HG03558 (cell line): ENCODE measurements at regions not wholly inside any gene's neighbourhood (a gene's known extent, or its start where the extent isn't known, plus 50 kb on each side); places are given as distances from the start of the nearest gene placed in this dataset.

Experiments used
- ATAC-seq: cut with Tn5 transposase; IDR thresholded peaks from one replicate; pipeline ENCODE4 v1.9.1; 2021; ENCODE audit warnings: moderate number of reproducible peaks; ENCODE audit not compliant: unreplicated experiment; ENCODE audit errors: extremely low read depth

DNA sequence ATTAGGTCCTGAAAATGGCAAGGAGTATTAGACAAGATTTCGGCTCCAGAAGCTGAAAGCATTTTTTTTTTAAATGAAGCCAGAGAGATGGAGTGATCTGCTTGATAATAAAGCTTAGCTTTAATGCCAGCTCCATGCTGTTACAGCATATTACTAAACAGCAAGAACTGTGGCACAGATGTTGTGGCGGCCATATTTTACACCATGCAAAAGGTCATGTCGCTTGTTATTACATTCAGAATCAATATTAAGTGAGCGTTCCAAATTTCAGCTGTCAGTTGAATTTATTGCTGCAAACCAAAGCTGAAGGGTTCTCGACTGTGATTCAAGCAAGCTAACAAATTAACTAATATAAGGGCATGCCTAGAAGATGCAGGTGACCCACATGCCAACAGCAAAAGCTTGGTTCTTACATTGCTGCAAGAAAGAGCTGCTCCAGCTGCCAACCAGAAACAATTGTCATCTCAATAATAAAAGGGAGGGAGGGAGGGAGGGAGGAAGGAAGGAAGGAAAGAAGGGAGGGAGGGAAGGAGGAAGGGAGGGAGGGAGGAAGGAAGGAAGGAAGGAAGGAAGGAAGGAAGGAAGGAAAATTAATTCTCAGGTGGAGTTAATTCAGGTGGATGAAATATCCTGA lies 517.7 kb upstream of the WWC1 start:
- ATAC-seq, result no peak

DNA sequence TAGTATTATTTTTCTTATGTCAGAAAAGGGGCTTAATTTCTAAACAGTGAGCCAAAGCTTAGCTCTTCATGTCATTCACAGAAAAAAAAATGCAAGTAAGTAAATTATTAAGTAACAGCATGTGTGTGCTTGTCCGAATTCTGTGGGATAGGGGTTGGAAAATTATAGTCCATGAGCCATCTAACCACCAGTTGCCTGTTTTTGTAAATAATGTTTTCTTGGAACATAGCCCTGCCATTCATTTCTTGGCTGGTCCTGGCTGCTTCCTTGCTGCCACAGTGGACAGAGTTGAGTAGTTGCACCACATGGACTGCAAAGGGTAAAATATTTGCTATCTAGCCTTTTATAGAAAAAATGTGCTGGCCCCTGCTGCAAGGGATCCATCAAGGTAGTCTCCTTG lies 513.7 kb upstream of the WWC1 start:
- no peak for ATAC-seq

DNA sequence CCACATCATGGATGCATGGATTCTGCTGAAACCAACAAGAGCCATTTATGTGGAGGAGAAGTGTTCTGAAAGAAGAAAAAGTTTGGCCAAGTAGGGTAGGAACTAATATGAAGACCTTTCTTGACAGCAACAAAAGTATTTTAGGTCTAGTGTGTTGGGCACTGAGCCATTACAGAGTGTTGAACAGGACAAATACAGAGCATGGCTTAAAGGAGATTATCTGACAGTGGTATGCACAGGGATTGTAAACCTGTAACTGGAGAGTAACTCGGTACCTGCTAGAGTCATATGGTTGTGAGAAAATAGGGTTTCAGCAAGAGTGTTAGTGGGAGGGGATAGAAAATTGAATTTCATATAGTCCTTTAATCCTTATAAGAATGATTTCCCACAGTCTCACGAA lies 513.2 kb upstream of the WWC1 start:
- ATAC-seq, result no peak

DNA sequence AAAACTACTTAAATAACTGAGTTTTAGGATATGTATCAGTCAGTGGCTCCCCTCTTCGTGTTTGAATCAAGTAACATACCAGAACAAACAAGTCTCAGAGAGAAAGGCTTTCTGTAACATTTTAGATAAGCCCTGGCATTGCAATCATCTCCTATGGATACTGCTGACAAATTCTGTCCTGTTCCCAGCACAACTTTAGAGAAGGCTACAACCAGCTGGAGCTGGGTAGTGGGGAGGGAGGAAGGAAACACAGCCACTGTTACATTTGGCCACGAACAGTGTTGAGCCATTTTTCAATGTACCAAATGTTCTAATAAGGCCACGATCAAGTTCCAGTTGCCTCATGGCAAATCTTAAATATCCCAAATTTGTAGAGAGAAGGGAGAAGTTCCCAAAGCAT lies 511.8 kb upstream of the WWC1 start:
- no peak for ATAC-seq

DNA sequence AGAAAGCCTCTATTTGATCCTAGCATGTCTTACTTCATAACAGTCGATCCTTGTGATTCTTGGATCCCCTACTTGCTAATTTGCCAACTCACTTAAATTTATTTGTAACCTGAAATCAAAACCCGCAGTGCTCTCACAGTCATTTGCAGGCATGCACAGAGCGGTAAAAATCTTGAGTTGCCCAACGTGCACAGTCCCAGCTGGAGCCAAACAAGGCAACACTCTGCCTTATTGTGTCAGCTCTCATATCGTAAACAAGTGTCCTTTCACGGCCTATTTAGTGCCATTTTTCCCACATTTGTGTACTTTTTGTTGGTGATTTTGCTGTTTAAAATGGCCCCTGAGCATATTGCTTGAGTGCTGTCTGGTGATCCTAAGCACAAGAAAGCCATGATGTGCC lies 511.3 kb upstream of the WWC1 start:
- ATAC-seq, result no peak

DNA sequence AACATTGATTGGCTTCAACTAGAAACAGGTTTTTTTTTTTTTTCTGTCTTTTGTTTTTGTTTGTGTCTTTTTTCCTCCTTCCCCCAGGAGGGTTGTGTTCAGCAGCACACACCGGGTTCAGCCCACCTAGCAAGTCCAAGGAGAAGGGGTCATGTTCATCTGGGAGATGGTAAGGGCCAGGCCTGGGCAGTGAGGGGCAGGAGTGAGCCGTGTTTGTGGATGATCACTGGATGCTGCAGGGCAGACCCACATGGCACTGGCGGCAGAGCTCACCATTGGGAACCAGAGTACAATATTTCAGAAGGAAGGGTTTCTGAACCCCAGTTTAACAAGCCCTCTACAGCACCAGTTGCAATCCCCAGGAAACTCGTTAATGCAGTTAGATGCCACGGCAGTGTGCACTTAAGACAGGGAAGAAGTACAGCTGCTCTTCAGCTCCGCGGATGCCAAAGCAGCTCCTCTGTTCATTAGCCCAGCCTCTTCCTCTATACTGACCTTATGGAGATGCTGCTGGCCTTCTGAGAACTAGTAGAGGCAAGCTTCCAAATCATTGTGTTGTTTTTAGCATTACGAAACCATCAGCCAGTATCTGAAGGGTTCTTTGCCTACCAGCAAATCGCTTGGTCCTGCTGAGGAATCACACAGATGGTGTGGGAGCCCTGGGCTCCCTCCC lies 508.2 kb upstream of the WWC1 start:
- ATAC-seq, result no peak

DNA sequence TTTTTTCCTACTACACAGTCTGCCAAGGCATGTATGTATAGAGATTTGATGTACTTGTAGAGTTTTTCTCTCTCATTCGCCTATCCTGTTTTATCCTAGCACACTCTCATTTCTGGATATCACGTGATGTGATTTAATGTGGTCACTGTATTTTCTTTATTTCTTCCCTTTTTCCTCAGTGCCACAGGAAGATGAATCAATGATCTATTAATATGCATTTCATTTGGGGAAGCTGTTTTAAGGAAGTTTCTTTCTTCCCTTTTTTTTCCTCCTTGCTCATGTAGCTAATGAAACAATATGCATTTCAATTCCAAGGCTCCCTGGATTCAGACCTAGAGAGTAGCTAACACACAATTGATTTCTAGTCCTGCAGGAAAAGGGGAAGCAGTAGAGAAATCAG lies 506.3 kb upstream of the WWC1 start:
- no peak for ATAC-seq

DNA sequence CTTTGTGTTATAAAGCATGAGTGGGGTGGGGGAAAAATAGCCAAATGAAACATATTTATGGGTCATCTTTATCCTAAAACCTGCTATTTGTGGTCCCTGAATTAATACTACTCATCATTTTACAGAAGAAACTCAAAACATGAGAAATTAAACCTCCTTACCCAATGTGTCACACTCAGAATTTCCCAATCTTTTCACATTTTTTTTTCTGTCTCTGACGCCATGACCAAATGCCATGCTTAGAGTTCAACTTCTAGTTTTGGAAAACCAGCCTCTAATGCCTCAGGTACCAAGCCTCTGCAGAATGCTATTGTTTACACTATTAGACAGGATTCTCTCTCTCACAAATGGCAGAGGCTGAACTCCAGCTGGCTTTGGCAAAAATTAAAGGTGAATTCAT lies 505.5 kb upstream of the WWC1 start:
- ATAC-seq, result no peak

DNA sequence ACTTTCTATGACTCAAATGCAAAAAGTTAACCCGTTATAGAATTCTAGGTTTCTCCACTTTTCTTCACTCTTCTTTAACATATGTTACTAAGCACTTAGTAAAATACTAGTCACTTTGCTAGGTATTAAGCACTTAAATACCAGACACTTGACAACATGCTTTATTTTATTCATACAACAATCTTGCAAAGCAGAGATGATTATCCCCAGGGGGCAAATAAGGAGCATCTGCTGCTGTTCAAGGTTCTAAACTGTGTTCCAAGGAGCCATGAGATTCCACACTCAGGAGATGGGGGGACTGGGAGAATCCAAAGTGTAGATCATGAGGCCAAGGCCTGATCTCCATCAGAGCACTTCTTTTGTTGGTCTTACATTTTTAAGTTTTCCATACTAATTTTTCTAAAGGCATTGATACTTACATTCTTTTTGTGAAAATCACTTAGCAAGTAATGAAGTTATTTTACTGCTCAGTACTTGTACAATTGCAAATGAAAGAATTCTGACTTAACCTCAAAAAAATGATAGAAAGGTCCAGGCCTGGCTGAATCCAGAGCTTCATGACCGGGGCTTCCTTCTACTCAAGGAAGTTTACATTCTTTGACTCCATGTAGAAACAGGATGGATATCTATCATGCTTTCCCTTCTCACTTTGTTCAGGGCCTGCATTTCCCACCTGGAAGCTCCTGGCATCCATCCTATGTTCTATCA lies 504.4 kb upstream of the WWC1 start:
- ATAC-seq, result no peak

DNA sequence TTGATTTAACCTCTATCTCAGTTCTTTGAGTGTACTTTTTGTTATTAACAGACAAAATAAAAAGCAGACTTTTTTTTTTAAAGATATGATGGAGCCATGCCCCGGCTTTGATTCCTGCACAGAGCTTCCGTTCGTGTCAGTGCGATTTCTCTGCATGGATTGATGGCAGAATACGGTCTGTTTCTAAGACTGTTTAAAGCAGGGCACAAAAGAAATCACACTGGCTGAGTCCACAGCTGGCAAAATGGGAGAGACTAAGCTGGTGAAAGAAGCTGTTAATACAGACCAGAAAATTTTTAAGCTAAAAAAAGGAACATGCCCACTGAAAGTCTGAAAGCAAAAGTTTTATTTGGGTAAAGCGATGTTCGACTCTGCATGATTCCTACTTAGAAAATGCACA lies 501.4 kb upstream of the WWC1 start:
- no peak for ATAC-seq

DNA sequence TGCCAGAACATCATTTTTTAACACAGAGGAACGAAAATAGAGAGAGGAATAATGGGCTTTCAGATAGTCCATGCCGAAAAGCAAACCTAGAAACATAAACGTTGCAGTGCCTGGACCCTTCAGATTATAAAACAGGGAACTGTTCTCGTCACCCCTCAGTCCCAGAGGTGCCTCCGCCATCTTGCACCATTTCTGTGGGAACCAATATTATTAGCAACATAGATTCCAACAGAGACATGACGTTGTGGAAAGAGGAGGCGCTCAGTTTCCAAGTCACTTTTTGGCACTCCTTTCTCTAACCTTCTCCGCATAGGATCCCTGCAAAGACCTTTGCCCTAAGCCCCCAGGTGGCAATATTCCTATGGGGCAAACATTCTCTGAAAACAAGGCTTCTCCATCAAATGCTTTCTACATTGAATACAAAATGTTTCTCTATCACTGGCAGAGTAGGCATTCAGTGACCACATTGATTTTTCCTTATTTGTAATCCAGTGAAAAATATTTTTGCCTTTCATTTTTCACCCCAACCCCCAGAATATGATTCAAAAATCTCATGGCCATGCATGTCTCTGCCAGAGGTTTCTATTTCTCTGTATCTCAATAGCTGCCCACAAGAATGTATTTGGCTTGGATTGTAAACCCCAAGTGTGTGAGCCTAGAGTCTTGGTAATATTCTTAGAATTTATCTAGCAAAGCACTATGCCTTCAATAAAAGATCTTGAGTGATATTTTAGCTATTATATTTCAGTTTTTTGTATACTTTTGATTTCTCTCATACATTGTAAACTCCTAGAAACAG lies 500.8 kb upstream of the WWC1 start:
- no peak for ATAC-seq

DNA sequence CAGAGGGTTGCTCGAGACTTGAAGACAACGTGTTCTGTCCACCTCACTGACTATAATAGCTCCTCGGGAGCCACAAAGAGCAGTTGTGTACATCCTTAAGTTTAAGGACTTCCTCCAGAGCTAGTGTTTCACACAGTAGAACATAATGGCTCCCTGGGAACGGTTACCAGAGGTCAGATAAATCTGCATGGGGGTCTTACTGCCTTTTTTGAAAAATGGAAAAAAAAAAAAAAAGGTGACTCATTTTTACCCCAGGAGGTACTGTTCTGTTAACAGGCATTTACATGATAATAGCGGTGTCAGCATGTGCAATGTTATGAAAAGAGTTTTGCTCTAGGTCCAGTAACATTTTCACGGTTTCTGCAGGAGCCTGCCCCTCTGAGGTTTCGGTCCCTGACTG lies 498.9 kb upstream of the WWC1 start:
- ATAC-seq, result no peak

DNA sequence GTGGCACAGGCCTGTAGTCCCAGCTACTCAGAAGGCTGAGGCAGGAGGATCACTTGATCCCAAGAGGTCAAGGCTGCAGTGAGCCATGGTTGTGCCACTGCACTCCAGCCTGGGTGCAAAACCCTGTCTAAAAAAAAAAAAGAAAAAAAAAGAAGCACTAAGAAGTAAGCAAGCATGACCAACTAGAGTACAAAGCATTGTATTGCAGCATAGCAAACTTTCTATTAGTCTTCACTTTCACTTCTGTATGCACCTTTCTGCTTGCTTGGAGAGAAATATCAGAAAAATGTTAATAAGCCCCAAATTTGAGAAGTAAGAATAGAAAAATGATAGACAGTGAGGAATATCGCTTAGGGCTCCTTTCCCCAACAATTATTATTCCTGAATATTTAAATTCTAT lies 497.7 kb upstream of the WWC1 start:
- no peak for ATAC-seq

DNA sequence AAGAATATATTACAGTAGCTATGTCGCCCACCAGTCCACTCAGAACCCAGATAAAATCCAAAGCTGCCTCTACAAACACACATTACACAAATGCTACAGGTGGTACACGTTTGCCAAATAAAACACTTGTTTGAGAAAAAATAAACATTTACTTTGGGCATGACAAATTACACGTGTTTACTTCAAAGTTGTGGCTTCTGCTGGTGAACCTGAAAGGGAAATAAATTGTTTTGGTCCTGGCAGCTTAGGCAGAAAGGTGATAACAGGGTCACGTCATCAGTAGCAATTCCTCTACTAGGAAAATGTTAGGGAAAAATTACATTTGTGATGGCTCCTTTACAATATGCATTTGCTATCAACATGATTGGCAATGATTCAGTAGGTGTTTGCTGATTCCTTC lies 497.3 kb upstream of the WWC1 start:
- no peak for ATAC-seq

DNA sequence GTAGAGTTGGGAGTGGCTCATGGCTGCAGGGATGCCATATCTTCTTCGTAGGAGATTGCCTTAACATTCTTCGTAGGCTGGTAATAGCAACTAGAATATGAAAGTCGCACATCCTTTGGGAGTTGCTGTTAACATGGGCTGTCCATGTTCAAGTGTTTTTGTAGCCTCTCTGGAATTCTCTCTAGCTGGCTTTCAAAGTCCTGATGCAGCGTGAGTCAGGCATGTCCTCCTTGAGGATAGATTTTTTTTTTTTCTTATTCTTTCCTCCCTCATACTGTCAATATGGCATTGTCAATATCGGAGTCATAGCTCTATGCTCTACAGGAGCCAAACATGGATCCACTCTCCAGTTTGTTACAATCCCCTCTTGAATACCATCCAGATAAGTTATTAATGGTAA lies 494.8 kb upstream of the WWC1 start:
- no peak for ATAC-seq

DNA sequence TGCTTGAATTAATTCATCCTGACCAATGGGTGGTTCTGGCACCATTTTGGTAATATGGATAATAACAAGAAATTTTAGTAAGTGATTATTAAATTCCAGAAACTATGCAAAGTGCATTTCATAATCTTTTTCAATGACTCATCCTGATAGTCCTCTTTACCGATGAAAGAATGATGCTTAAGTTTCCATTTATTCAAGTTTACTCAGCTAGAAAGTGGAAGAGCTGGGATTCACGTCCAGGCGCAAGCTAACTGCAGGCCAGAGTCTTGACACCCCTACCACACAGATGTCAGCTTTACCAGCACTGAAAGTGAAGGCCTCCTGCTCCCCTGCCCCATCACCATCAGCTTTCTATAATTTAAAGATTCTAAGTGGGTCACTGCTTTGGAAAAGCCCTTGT lies 493.5 kb upstream of the WWC1 start:
- ATAC-seq, result no peak

DNA sequence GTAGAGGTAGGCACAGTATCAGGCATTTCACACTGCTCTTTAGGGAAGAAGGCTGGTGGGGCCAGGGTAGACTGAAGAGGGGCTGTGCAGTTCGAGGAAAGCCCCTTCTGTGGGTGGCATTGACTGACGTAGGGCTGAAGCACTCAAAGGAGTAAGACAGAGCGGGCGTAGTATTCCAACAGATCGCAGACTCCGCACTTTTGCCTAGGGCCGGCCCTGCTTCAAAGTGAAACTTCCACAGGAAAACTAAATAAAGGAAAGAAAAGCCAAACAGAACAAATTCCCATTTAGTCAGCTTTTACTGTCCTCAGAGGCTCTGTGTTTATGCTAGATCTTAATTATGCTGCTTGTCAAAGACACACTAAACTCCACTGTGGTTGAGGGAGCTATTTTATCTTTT lies 493.0 kb upstream of the WWC1 start:
- no peak for ATAC-seq

DNA sequence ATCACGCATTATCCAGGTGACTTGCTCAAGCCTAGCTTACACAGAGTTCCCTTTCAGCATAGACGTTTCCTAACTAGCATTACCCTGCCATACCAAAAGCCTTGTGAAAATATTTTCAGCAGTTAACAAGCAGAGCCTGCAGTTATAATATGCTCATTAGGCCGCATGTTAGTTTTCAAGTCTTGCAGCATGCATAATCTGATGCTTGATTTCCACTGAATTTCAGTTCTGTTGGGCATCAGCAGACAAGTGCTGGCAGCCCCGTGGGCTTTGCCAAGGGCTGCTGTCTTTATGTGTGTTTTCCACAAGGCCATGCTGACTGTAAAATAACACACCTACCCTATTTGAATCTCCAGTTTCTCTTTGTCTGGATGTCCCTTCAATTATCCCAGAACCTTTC lies 491.0 kb upstream of the WWC1 start:
- ATAC-seq, result no peak

DNA sequence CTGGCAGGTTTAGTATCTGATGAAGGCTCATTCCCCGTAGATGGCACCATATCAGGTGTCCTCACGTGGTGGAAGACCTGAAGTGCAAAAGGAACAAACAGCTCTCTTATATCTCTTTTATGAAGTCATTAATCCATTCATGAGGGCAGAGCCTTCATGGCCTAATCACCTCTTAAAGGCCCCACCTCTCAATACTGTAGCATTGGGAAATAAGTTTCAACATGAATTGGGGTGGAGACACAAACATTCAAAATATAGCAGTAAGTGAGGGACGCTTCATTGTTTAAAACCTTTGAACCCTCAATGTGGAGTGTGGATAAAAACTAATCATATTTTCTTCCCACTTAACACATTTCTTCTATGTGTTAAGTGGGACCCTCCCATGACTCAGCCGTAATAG lies 489.4 kb upstream of the WWC1 start:
- no peak for ATAC-seq

DNA sequence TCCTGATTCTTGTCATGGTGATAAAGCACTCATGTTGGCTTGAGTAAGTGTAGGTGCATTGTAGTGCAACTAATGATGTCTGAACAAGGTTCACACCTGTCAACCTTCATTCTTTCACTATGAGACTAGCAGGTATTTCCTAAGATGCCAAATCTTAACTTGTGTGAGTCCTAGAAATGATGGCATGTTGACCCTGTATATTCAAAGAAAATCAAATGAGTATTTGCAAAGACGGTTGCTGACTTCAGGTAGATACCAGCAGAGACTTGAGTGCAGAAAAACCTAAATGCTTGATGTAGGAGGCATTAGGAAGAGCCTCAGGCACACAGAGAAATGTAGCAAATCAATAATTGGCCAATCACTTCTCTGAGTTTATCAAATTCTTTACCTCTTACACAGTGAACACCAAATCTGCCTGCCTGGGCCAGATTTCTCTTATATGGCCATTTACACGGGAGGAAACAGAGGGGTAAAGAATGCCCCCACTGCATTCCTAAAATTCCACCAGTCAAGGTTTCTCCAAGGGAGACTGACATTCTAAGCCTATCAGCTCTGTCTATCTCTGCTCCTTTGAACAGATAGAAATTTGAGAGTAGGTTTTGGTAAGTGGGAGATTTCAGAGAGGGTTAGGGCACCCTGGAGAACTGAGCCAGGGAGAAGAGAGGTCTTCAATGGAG lies 488.6 kb upstream of the WWC1 start:
- ATAC-seq, result no peak
